Mesothelial cell of epicardium (in vitro differentiated cells): ENCODE measurements at regions not wholly inside any gene's neighbourhood (a gene's known extent, or its start where the extent isn't known, plus 50 kb on each side); places are given as distances from the start of the nearest gene placed in this dataset.

Experiments
- DNase-seq, 2 experiments: peaks; one replicate each; pipeline ENCODE4 v3.0.0; 2021; ENCODE audit warnings: low spot score in 2 of 2; ENCODE audit not compliant: unreplicated experiment in 2 of 2
- H3K27ac Mint-ChIP-seq: 2 replicates; pipeline ENCODE4 v1.8.0; 2021; ENCODE audit warnings: mixed read lengths
- H3K27me3 Mint-ChIP-seq: 2 replicates; pipeline ENCODE4 v1.8.0; 2021; ENCODE audit warnings: low read depth, mixed read lengths
- H3K36me3 Mint-ChIP-seq: 2 replicates; pipeline ENCODE4 v1.8.0; 2021; ENCODE audit warnings: mixed read lengths
- H3K4me1 Mint-ChIP-seq: 2 replicates; pipeline ENCODE4 v1.8.0; 2021; ENCODE audit warnings: mixed read lengths
- H3K4me3 Mint-ChIP-seq: 2 replicates; pipeline ENCODE4 v1.8.0; 2021; ENCODE audit warnings: mild to moderate bottlenecking, moderate library complexity, mixed read lengths
- H3K9me3 Mint-ChIP-seq: 2 replicates; pipeline ENCODE4 v1.8.0; 2021; ENCODE audit warnings: mixed read lengths
- TF ChIP-seq, protein P1 (sequence below): fragments of 200-600 bp; sonication (generic); IDR thresholded peaks from one replicate; pipeline ENCODE4 v1.5.0; 2021; ENCODE audit warnings: antibody characterized with exemption; ENCODE audit not compliant: unreplicated experiment

DNA sequence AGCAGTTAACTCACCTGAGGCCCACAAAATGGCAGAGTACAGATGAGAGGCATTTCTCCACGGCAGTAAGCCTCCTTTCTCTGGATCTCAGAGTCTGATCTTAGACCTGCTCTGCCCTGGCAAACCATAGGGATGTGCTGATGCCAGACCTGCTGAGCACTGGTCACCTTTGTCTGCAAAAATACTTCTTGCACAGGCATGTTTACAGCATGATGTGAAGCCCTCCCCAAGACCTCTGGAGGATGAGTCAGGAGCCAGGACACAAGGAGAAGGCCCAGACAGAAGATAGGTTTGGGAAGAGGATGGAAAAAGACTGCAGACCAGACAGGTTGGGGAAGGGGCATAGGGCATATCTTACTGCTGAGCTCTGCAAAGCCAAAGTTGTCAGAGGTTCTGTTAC lies 426.6 kb downstream of the PMP22 start:
- H3K27ac Mint-ChIP-seq, result no peak overlapping the region
- peaks cover 15% of the 10 kb centered on the region for H3K27me3 Mint-ChIP-seq
- DNase-seq, result no peak
- TF ChIP-seq, protein P1, sequence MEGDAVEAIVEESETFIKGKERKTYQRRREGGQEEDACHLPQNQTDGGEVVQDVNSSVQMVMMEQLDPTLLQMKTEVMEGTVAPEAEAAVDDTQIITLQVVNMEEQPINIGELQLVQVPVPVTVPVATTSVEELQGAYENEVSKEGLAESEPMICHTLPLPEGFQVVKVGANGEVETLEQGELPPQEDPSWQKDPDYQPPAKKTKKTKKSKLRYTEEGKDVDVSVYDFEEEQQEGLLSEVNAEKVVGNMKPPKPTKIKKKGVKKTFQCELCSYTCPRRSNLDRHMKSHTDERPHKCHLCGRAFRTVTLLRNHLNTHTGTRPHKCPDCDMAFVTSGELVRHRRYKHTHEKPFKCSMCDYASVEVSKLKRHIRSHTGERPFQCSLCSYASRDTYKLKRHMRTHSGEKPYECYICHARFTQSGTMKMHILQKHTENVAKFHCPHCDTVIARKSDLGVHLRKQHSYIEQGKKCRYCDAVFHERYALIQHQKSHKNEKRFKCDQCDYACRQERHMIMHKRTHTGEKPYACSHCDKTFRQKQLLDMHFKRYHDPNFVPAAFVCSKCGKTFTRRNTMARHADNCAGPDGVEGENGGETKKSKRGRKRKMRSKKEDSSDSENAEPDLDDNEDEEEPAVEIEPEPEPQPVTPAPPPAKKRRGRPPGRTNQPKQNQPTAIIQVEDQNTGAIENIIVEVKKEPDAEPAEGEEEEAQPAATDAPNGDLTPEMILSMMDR, result no peak
- no peaks in the 10 kb centered on the region for H3K36me3 Mint-ChIP-seq
- peaks cover 1% of the 10 kb centered on the region for H3K4me1 Mint-ChIP-seq
- peaks cover 12% of the 10 kb centered on the region for H3K9me3 Mint-ChIP-seq
- H3K4me3 Mint-ChIP-seq, result no peak overlapping the region

DNA sequence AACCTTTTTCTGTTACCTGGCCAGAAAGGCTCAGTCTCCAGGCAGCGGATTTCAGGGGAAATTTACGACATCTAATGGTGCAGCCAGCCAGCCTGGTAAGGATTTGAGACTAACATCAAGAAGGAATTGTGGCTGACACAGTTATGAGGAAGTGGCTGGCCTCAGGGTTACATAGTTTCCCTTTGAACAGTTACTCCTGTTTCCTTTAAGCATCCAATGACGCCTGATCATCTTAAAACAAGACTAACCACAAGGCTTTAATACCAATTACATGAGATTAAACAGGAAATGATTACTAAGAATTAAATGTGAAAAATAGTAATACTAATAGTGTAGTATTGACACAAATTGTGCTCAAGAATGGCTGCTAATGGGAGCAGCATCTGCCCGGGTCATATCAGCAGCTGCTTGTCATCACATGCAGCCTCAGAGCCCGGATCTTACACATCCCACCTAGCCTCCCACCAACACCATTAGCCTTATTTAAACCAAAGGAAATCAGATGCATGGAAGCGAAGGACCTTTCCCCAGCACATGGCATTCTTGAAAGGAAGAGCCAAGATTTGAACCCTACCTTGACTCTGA lies 431.8 kb downstream of the PMP22 start:
- H3K27ac Mint-ChIP-seq, result no peak overlapping the region
- no peaks in the 10 kb centered on the region for H3K36me3 Mint-ChIP-seq
- peaks cover 18% of the 10 kb centered on the region for H3K27me3 Mint-ChIP-seq
- H3K9me3 Mint-ChIP-seq, result peaks cover 12% of the 10 kb centered on the region
- peaks cover 17% of the 10 kb centered on the region for H3K4me1 Mint-ChIP-seq
- DNase-seq, result no peak
- no peak overlapping the region for H3K4me3 Mint-ChIP-seq
- TF ChIP-seq, protein P1, result no peak

DNA sequence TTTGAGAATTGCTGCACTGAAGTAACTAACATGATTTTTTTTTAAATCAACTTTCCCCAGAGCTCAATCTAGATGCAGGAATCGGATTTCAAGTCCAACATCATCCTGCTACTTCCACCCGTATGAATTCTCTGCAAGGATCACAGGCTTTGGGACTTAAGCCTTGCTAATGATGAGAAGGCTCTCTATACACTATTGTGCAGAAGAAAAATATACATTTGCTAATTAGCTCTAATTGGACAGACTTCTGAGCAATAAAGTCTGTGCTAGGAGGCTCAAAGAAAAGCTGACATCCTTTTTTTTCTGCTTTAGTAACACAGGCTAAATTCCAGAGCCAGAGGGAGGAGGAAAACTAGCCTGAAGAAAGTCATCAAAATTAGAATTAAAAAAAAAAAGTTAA lies 433.6 kb downstream of the PMP22 start:
- Mint-ChIP-seq H3K4me3 (no peak overlapping the region), H3K27ac (no peak overlapping the region), H3K36me3 (no peaks in the 10 kb centered on the region), H3K27me3 (peaks cover 22% of the 10 kb centered on the region), H3K9me3 (peaks cover 5% of the 10 kb centered on the region), H3K4me1 (peaks cover 23% of the 10 kb centered on the region)
- DNase-seq, result no peak
- TF ChIP-seq, protein P1, result no peak

DNA sequence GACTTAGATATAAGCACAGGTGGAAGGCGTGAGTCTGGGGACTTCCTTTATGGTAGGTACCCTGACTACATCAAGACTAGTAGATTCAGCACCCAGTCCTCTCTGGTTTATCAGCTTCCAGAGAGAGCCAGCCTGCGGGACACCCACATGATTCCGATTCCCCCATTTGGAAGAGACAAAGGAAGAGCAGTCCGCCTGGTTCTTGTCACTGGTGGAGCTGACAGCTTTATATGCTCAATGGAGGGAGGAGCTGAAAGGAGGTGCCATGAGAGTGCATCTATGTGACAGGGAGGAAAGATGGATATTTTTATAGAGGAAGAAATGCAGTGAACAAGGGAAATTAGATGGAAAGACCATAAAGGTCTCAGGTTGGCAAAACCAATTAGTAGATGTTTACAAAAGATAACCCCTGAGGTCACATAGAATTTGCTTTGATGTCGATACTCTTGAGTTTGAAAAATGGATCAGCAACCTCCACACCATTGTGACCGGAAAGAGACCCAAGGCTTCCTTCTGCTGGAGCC lies 437.7 kb downstream of the PMP22 start:
- peaks cover 19% of the 10 kb centered on the region for H3K4me1 Mint-ChIP-seq
- H3K36me3 Mint-ChIP-seq, result peaks cover 3% of the 10 kb centered on the region
- peaks cover 24% of the 10 kb centered on the region for H3K27me3 Mint-ChIP-seq
- H3K27ac Mint-ChIP-seq, result no peak overlapping the region
- TF ChIP-seq, protein P1, result no peak
- no peak for DNase-seq
- peaks cover 20% of the 10 kb centered on the region for H3K9me3 Mint-ChIP-seq
- H3K4me3 Mint-ChIP-seq, result no peak overlapping the region

DNA sequence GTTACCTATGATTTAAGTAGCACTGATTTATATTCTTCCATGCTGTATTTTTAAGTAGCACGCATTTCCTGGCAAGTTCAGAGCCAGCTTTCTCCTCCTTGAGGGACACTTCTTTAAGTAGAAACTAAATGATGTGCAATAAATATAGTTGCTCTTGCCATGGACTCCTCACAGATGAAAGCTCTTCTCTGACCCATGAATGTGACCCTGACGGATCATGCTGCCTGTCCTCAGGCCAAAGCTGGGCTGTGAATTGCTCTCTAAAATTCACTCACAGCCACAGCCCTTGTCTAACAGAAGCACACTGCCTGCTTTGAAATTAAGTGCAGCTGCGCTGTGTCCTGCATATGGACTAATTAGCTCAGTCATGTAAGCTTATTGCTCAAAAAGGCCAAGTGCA lies 438.8 kb downstream of the PMP22 start:
- TF ChIP-seq, protein P1, result no peak
- Mint-ChIP-seq H3K9me3 (peaks cover 20% of the 10 kb centered on the region), H3K4me3 (no peak overlapping the region), H3K36me3 (peaks cover 3% of the 10 kb centered on the region), H3K27me3 (peaks cover 24% of the 10 kb centered on the region), H3K4me1 (peaks cover 16% of the 10 kb centered on the region), H3K27ac (no peak overlapping the region)
- DNase-seq, result no peak

DNA sequence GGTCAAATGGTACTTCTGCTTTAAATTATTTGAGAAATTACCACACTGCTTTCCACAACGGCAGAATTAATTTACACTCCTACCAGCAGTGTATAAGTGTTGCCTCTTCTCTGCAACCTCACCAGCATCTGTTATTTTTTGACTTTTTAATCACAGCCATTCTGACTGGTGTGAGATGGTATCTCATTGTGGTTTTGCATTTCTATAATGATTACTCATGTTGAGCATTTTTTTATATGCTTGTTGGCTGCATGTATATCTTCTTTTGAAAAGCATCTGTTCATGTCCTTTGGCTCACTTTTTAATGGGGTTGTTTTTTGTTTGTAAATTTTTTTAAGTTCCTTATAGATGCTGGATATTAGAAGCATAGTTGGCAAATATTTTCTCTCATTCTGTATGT lies 446.7 kb downstream of the PMP22 start:
- DNase-seq, result no peak

More for the DNA sequence above, 446.7 kb downstream of the PMP22 start:
- Mint-ChIP-seq H3K4me3 (no peak overlapping the region), H3K27ac (no peak overlapping the region), H3K9me3 (peaks cover 13% of the 10 kb centered on the region), H3K4me1 (no peaks in the 10 kb centered on the region), H3K27me3 (peaks cover 18% of the 10 kb centered on the region), H3K36me3 (no peaks in the 10 kb centered on the region)
- TF ChIP-seq, protein P1, result no peak
